Hematopoietic multipotent progenitor cell treated with erythropoietin and hydrocortisone succinate and interleukin-3 and kit ligand, for 4 days (in vitro differentiated cells): ENCODE measurements at regions not wholly inside any gene's neighbourhood (a gene's known extent, or its start where the extent isn't known, plus 50 kb on each side); places are given as distances from the start of the nearest gene placed in this dataset.
A peak's percentile ranks its signal among the peaks of the same experiment; 100 is the strongest.
"Not testable (repeated sequence)": the region's sequence is repeated elsewhere in the genome, so short reads cannot be mapped to it uniquely, and the experiment has no call there.

ENCODE experiments used
- DNase-seq: peaks from one replicate; pipeline ENCODE4 v3.0.0-alpha.2; 2015

DNA sequence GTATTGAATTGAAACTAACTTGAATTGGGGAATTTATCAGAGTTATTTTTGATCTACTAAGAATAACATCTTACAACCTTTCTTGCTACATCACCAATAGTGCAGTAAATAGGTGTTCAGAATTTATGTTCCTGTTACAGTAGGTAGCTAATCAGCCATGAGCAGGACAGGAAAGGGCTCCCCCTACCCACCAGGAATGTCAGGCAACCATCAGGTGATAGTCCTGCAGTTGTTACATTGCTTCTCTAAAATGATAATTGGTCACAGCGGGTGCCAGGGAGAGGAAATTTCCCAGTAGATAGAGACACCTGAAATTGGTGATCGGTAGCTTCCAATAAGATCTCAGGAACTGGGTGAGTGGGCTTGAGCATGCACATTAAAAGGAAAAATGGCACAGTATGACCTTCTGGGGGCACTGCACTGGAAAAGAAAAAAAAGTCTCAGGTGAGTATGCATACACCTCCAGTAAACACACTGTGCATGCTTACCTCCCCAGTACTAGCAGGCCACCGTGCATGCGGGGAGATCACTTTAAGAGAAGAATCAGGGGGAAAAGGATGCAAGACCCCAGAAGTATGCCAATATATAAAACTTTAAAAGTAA is 1092.0 kb upstream of the LRRTM1 start:
- no peak for DNase-seq

DNA sequence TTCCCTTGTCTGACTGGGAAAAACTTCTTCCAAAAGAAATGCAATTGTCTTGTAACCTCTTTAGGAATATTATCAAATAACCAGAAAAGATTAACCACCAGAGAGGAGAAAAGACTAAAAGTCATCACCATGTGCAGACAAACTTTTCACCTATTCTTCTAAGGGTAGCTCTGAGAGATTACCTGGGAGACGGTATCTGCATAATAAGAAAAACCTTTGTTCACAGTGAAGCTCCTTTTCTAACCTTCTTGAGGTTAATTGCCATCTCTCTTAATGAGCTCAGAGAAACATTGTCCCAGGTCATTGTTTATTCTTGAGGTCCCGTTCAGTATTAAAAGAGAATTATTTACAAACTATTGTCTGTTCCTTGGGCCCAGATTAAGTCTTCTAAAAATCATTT is 1091.2 kb upstream of the LRRTM1 start:
- DNase-seq = no peak

DNA sequence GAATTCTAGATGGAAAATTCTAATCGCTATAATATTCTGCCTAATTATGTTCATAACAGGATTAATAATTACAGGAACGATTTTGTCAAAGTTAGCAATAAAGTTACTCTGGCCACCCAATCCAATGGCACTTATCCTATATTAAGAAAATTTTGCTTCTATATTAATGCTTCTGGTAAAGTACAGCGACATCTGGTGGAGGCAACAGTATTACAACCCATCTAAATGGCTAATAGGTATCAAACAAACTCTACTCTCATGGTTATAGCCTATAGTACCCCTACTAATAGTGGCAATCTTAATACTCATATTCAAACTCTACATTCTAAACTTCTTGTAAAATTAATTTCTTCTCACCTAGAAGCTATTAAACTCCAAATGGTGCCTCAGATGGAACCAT is 1084.7 kb upstream of the LRRTM1 start:
- DNase-seq = peak; percentile 35

DNA sequence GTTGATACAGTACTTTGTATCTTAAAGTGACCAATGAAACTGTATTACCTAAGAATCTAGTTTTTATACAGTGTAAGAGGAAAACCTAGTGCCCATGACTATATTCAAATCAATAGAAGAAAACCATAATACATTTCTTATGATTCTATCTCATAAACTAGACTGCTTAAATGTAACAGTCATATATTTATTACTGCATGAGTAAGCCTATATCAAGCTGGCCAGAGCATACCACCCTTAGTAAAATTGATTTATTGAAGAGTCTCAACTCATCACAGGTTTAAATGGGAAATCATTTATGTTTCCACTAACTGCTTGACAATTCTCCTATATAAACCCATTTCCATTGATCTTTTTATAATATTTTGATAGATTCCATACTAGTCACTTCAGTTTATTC is 1059.2 kb upstream of the LRRTM1 start:
- DNase-seq = no peak

DNA sequence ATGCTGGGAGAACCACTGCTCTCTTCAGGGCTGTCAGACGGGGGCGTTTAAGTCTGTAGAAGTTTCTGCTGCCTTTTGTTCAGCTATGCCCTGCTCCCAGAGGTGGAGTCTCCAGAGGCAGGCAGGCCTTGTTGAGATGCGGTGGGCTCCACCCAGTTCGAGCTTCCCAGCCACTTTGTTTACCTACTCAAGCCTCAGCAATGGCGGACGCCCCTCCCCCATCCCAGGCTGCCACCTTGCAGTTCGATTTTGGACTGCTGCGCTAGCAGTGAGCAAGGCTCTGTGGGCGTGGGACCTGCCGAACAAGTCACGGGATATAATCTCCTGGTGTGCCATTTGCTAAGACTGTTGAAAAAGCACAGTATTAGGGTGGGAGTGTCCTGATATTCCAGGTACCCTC is 1057.9 kb upstream of the LRRTM1 start:
- not testable (repeated sequence) for DNase-seq

DNA sequence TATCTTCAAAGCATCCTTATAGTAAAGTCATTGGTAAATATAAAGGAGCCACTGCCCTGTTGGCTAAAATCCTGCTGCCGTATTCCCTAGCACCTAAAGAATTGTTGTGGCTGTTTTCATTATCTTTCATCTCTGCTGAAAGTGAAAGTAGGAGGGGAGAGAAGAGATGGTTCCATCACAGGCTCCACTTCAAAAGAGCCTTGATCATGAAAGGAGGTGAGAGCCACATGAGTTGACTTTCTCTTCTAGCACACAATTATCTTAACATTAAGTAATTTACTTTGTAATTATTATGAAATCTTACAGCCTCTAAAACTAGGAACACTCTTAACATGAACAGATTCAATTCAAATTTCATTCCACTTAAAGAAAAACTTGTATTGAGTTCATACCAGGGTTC is 1050.9 kb upstream of the LRRTM1 start:
- DNase-seq = no peak

DNA sequence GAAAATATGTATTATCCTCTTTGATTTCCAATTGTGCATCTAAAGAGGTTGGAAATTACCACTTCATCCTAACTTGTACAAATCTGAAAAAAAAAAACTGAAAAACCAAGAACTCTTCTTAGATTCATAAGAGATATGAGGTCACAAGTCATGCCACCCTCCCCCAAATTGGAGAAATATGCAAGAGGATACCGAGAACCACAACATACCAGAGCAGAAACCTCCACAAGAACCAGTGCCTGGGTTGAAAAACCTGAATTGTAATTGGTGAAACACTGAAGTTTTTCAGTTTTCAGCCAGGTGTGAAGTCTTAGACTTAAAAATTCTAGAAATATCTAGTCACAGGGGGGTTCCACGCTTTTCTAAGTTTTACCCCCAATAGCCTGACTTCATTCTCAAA is 1029.5 kb upstream of the LRRTM1 start:
- no peak for DNase-seq

DNA sequence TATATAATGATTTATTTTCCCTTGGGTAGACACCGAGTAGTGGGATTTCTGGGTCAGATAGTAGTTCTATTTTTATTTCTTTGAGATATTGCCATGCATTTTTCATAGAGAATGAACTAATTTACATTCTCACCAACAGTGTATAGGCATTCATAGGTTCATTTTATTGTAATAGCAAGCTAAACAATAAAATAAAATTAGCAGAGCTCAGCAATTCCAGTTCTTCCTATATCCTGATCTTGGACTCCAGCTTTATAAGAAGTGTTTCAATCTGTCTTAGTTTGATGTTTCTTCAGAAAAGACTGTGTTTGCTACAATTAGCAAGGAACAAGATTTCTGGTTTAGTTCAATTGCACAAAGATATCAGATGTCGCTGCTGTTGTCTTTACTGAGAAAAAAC is 1024.4 kb upstream of the LRRTM1 start:
- DNase-seq = no peak

DNA sequence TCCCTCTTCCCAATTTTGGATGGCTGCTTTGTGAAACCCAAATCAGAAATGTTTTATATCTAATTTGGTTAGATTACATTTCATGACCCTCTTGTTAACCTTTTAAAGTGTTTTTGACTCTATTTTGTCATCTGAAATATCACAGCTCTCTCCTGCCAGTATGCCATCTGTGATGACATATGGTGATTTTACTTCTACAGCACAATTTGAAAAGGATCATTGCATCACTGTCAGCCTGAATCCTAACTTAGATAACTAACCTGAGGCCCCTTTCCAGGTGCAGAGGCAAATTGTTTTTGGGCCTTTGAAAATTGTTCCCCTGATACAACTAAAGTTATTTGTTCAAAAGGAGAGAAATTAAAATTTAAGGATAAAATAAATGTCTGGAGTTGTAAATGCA is 1023.4 kb upstream of the LRRTM1 start:
- DNase-seq = no peak

DNA sequence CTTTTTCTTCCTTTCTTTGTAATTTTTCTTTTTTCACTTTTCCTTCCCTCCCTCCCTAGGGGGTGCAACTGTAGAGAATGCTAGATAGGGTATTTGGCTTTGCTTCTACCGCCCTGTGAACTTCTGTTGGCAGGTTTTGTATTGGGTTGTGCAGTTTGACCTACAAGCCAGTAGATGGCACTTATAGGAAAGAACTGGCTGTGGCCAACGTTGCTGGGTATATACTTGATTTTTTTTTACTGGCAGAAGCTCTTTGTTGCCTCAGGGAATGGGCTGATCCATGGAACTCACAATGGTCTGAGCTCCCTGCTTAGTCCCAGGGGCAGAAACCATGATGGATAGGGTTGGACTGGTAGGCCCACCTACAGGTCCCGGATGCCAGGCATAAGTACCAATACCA is 1019.5 kb upstream of the LRRTM1 start:
- DNase-seq = peak; percentile 51

DNA sequence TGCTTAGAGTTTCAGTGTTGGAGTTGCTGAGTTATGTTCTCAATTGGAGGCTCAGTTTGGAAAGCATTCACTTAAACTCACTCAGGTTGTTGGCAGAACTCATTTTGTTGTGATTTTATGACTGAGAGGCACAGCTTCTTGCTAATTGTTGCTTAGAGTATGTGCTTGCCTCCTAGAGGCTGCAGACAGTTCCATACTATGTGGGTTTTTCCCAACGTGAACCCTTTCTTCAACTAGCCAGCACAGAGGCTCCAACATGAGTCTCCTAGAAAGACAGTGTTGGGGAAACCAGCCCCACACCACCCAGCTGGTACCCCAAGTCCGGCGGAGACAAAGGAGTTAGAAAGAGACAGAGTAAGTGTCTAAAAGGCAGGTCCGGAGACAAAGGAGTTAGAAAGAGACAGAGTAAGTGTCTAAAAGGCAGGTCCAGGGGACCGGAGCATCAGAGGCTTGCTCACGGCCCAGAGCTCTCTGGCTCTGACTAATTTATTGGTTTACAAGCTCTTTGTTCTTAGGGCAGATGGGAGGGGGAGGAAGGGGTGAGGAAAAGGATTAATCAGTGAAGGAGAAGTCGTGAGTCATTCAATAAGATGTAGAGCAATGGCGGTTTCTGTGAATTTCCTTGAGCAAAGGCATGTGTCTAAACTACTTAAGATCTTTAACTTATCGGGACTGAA is 999.7 kb upstream of the LRRTM1 start:
- DNase-seq = no peak

DNA sequence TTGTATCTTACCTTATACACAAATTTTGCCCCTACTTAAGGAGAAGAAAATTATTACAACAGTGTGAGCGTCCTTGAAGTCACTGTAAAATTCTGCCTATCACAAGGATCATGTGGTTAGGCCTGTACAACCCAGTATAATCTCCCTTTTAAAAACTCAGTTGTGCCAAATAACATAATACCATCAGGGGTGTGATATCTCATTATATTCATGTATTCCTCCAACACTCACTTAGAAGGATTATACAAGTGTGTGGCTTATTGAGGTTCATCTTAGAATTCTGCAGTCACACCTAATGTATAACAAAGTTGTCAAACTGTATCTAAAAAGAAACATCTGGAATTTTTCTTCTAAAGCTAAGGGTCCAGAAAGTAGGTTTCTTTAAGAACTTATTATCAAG is 998.8 kb upstream of the LRRTM1 start:
- DNase-seq = no peak

DNA sequence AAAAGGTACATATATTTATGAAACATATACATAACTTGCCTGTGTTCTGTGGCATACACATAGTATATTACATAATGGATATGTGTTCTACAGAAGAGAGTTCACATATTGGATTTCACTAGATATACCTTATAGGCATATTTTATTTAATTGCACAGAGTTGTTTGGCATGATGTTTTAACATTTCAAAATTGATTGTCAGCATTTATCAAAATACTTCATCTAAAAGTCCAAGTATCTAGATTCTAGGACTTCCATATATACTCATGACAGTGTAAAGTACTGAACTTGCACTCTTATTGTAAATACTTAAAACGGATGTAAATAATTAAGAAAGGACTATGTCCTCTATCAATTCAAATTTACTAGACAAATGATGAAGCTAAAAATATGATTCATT is 995.3 kb upstream of the LRRTM1 start:
- no peak for DNase-seq

DNA sequence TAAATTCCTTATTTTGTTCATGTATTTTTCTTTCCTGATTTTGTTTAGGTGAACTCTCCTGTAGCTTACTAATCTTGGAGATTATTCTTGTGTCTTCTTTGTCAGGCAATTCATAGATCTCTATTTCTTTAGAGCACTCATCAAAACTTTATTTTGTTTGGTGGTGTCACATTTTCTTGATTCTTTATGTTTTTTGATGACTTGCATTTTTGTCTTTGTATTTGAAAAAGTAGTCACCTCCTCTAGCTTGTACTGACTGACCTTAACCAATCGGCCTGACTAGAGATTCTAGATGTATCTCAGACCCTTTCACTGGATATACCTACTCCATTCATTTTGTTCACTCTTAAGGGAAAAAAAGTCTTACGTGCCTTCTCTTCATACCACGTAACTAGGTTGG is 986.3 kb upstream of the LRRTM1 start:
- DNase-seq = no peak

DNA sequence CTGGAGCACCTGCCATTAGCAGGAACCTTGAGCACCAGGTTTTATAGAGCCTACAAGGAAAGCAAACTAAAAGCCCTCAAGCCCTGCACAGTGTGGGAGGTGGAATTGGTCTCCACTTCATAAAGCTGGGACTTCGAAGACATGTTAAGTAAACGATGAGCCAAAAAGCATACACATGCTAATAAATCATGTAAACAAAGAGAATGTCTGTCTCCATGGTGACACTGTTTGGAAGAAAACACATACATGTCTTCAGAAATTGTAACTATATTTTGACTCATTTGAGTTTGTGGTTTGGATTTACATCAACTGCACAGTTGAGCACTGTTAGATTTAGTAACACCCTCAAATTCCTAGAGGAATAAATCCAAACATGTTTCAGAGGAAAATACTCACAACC is 978.5 kb upstream of the LRRTM1 start:
- no peak for DNase-seq

DNA sequence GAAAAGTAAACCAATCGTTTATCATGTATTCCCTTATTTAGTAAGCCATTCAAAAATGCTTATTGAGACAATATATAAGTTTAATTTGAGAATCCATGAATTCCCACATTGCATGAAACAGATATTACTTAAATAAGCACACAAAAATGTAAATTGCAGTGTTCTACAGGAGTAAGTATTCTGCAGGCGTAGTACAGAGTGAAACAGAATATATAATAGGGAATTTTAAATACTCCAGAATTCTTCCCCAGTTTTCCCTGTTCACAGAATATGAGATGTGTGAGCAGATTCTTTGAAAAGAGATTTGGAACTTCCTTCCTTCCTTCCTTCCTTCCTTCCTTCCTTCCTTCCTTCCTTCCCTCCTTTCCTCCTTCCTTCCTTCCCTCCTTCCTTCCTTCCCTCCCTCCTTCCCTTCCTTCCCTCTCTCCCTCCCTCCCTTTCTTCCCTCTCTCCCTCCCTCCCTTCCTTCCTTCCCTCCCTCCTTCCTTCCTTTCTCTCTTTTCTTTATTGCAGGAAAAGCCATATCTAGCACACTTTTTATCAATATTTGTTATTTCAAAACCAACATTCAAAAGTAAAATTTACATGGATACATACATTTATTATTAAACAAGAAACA is 977.7 kb upstream of the LRRTM1 start:
- DNase-seq = no peak

DNA sequence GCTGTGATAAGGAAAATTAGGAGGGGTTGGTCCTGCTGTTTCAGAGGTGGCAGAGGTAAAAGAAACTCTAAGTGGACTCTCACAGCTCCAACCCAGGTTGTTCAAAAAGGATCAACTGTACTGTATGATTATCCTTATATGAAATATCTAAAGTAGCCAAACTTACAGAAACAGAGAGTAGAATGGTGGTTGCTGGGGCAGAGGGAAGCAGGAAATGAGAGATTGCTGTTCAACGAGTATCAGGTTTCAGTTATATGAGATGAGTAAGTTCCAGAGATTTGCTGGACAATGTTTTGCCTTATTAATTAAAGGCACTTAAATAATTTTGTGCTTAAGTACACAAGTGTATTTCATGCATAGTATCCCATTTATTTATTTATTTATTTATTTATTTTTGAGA is 972.0 kb upstream of the LRRTM1 start:
- DNase-seq = no peak

DNA sequence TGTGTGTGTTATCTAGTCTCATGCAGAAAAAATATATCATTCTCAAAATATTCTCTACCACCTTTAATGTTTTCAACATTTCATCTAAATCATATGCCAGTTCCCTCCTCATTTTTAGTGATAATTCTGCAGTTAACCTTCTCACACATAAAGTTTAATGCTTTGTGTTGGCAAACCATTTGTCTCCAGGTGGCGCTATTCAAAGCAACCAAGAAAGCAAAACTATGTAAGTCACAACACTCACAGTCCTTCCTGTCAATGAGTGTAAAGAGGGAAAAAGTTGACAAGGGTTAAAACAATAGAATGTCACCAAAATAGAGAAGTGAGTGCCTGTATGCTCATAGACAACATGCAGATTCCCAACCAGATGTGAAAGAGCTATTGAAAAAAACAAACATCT is 961.6 kb upstream of the LRRTM1 start:
- peak; percentile 52 for DNase-seq

DNA sequence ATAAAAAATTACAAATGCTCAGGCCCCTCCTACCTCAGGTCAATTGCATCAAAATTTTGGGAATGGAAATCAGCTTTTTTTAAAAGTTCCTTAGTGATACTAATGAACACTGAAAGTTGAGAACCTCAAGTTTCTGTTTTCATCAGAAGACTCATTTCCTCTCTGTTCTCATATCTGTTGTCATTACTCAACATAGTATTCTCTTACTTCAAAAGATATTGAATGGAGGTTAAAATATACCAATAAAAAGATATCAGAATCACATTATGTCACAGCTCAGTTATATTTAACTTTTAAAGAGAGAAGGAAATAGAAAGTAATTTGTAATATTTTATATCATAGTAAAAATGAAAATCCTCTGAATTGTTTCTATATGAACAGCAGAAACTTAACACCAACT is 959.4 kb upstream of the LRRTM1 start:
- DNase-seq = no peak

DNA sequence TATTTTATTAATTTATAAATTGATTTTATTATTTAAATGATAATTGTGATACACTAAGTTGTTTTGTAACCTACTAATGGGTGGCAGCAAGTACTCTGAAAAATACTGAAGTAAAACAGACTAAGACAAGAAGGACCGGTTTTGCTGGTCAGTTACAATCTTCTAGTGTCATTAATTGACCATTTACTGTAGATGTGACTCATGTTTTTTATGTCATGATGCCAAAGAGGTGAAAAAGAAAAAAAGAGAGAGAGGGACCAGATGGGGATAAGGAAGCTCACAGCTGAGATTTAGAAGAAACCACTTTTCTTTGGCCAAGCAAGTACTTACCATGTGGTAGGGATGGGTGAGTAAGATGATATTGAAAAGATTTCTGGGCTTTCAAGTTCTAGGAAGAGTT is 955.8 kb upstream of the LRRTM1 start:
- no peak for DNase-seq

DNA sequence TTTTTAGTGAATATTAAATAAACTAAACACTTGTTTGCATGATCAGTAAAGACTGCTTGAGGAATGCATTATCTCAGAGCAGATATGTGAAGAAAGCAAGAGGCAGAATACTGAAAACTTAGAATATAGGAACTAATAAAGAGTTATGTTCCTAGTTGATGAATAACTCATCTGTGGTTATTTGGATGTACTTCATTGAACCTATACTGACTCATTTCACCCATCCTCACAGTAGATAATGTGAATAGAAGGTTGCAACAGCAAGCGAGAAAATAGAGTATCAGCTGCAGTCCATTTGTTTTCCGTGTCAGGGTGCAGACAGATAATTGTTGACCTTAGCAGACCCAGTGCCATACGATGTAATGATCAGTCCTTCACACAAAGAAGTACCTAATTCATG is 945.7 kb upstream of the LRRTM1 start:
- DNase-seq = no peak

DNA sequence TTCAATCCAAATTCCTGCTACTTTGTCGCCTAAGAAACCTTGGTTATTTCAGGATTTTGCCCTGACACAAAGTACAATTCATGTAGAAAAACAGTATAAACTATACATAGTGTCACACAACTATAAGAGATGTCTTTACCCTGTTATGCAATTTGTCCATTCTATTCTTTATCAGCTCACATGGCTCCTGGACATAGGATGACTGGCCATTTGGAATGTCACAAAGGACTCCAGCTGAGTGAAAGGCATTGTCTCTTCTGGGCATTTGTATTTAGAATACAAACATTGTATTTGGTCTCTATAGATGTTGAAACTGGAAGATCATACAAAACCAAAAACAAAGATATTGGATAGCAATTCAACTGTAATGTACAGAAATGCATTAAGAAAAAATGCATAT is 944.6 kb upstream of the LRRTM1 start:
- no peak for DNase-seq

DNA sequence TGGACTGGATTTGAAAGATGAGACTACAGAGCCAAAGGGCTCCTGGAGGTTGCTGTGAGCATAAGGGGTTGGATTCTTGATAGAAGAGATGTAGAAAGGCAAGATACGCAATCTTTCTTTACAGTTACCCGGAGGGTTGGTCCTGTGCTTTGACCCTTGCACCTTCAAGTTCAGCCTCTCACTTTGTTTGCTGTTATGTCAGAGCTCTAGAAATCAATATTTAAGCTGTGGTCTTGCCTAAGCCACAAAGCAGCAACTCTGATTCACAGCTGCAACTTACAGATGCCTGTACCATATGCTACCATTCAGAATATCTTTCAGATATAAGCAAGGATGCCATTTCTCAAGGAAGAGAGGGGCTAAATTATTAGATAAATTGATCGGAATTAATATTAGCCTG is 943.1 kb upstream of the LRRTM1 start:
- DNase-seq = no peak

DNA sequence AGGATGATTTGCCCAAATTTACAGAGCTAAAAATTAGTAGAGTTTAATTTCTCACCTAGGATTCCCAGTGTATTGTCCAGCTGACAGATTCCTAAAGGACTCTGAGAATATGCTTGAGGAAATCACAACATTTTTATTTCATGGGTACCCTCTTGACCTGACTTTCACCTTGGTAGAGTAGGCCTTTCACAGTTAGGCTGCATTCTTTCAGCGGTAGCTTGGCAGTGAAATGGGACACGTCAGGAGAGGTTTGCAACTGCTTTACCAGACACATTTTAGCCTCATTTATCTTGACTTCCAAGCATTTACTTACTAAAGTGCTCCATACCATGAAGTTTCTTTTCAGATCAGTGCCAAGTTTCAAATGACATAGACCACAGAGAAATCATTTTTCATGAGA is 937.9 kb upstream of the LRRTM1 start:
- DNase-seq = no peak

DNA sequence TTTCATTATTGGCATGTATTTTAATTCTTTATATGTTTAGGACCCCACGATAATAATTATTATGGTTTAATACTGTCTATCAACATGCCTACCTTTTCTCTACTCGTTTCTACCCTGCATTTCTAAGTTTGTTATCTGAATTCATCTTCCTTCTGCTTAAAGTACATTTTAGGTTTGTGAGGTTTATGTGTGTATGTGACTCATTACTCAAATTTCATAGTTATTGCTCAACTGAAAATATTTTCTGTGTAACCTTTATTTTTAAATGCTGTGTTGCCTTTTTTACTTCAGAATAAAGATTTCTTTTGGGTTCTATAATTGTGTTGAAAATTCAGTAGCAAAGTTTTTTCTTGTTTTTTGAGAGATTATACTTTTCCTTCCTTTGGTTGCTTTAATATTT is 933.9 kb upstream of the LRRTM1 start:
- no peak for DNase-seq
